ENCODE measurements at regions not wholly inside any gene's neighbourhood (a gene's known extent, or its start where the extent isn't known, plus 50 kb on each side); places are given as distances from the start of the nearest gene placed in this dataset.

- POLR2A ChIA-PET: no interaction called here
- no peak for DNase-seq (ENCODE audit: low spot score)
- Mint-ChIP-seq H3K4me1 (peaks cover 27% of the 10 kb centered on the region), H3K27me3 (ENCODE audit: low read depth) (no peaks in the 10 kb centered on the region), H3K27ac (no peak overlapping the region), H3K9me3 (peaks cover 11% of the 10 kb centered on the region), H3K4me3 (no peak overlapping the region), H3K36me3 (peaks cover 6% of the 10 kb centered on the region)
- 0 out of 2 replicates have a peak, but pooled peaks have one; percentile 26 for ATAC-seq
- CTCF ChIA-PET: interaction anchor here (1.5 kb wide), 1 partner anchor 209 kb away, joined by 4 read pairs; no protein-coding TSS in a partner anchor
- TF ChIP-seq ZNF121 (CRISPR knock-in tag; IDR thresholded peaks at IDR 0.05) (no peak), ZNF263 (CRISPR knock-in tag; IDR thresholded peaks at IDR 0.05; ENCODE audit: low read depth) (no peak), FOXK1 (CRISPR knock-in tag; IDR thresholded peaks at IDR 0.05) (no peak), ZNF425 (CRISPR knock-in tag; conservative IDR thresholded peaks at IDR 0.05) (no peak), ZSCAN18 (CRISPR knock-in tag; IDR thresholded peaks at IDR 0.05) (no peak), ZNF512 (CRISPR knock-in tag; IDR thresholded peaks at IDR 0.05; ENCODE audit: borderline replicate concordance) (no peak), ZBTB21 (CRISPR knock-in tag; IDR thresholded peaks at IDR 0.05; ENCODE audit: borderline replicate concordance) (no peak)
Observed at GRCh38 chr1:87852410-87853161, 523.9 kb downstream of the LMO4 start.

DNA sequence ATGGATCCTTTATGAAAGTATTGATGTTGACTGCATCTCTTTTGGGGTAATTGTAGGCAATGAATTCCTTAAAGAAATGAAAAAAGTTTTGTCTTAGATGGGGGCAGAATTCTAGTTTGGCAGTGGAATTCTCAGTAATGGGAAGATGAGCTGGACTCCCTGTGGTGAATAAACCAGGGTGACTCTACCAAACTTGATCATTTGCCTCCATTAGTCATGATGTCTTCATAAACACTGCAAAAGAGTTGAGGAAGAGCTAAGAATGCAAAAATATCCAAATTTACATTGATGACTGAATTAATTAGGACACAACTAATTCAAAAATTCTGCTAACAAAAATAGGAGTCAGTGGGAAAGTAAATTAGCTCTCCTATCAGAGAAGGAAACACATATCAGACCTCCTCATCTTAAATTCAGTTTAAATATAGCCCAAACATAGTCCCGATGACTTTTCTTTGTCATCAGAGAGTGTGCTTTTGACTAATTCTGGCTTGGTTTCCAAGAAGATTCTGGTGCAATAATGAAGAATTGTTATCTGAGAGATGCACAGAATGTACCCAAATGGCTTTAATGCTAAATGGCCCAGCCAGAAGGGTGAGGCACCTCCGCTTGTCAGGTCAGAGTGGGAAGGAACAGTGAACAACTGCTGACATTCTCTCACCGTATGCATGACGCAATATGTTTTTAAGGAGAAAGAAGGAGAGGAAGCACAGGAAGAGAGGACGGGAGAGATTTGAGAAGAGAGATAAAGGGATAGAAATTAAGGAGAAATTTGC is 525.1 kb downstream of the LMO4 start:
- Mint-ChIP-seq H3K9me3 (peaks cover 20% of the 10 kb centered on the region), H3K27ac (peak overlapping the region; percentile 85), H3K36me3 (peaks cover 17% of the 10 kb centered on the region), H3K4me3 (no peak overlapping the region), H3K27me3 (ENCODE audit: low read depth) (no peaks in the 10 kb centered on the region), H3K4me1 (peaks cover 27% of the 10 kb centered on the region)
- POLR2A ChIA-PET: no interaction called here
- DNase-seq (ENCODE audit: low spot score): no peak
- ATAC-seq: no peak
- CTCF ChIA-PET: interaction anchor here (1.5 kb wide), 1 partner anchor 207 kb away, joined by 4 read pairs; no protein-coding TSS in a partner anchor
- TF ChIP-seq NFYB (CRISPR knock-in tag; conservative IDR thresholded peaks at IDR 0.05; ENCODE audit: low read depth): no peak
- TF ChIP-seq ZNF423 (CRISPR knock-in tag; IDR thresholded peaks at IDR 0.05): no peak
- no peak for TF ChIP-seq ZNF219 (CRISPR knock-in tag; IDR thresholded peaks at IDR 0.05; ENCODE audit: borderline replicate concordance)
- TF ChIP-seq, protein P1, sequence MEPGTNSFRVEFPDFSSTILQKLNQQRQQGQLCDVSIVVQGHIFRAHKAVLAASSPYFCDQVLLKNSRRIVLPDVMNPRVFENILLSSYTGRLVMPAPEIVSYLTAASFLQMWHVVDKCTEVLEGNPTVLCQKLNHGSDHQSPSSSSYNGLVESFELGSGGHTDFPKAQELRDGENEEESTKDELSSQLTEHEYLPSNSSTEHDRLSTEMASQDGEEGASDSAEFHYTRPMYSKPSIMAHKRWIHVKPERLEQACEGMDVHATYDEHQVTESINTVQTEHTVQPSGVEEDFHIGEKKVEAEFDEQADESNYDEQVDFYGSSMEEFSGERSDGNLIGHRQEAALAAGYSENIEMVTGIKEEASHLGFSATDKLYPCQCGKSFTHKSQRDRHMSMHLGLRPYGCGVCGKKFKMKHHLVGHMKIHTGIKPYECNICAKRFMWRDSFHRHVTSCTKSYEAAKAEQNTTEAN (CRISPR knock-in tag; IDR thresholded peaks at IDR 0.05): no peak
- no peak for TF ChIP-seq GABPB1 (CRISPR knock-in tag; IDR thresholded peaks at IDR 0.05)
- TF ChIP-seq AR (CRISPR knock-in tag; IDR thresholded peaks at IDR 0.05): no peak
- TF ChIP-seq, protein P2, sequence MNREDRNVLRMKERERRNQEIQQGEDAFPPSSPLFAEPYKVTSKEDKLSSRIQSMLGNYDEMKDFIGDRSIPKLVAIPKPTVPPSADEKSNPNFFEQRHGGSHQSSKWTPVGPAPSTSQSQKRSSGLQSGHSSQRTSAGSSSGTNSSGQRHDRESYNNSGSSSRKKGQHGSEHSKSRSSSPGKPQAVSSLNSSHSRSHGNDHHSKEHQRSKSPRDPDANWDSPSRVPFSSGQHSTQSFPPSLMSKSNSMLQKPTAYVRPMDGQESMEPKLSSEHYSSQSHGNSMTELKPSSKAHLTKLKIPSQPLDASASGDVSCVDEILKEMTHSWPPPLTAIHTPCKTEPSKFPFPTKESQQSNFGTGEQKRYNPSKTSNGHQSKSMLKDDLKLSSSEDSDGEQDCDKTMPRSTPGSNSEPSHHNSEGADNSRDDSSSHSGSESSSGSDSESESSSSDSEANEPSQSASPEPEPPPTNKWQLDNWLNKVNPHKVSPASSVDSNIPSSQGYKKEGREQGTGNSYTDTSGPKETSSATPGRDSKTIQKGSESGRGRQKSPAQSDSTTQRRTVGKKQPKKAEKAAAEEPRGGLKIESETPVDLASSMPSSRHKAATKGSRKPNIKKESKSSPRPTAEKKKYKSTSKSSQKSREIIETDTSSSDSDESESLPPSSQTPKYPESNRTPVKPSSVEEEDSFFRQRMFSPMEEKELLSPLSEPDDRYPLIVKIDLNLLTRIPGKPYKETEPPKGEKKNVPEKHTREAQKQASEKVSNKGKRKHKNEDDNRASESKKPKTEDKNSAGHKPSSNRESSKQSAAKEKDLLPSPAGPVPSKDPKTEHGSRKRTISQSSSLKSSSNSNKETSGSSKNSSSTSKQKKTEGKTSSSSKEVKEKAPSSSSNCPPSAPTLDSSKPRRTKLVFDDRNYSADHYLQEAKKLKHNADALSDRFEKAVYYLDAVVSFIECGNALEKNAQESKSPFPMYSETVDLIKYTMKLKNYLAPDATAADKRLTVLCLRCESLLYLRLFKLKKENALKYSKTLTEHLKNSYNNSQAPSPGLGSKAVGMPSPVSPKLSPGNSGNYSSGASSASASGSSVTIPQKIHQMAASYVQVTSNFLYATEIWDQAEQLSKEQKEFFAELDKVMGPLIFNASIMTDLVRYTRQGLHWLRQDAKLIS (CRISPR knock-in tag; IDR thresholded peaks at IDR 0.05; ENCODE audit: borderline replicate concordance): no peak
- TF ChIP-seq ZNF121 (CRISPR knock-in tag; IDR thresholded peaks at IDR 0.05): no peak
- no peak for TF ChIP-seq CBFB (CRISPR knock-in tag; IDR thresholded peaks at IDR 0.05; ENCODE audit: low read depth)
- no peak for TF ChIP-seq IRF2 (CRISPR knock-in tag; IDR thresholded peaks at IDR 0.05; ENCODE audit: borderline replicate concordance, low read depth)
- no peak for TF ChIP-seq ZNF232 (CRISPR knock-in tag; IDR thresholded peaks at IDR 0.05)
- TF ChIP-seq MAX (CRISPR knock-in tag; IDR thresholded peaks at IDR 0.05): no peak
- TF ChIP-seq NR2C2 (CRISPR knock-in tag; IDR thresholded peaks at IDR 0.05): no peak
